ENCODE measurements at regions not wholly inside any gene's neighbourhood (a gene's known extent, or its start where the extent isn't known, plus 50 kb on each side); places are given as distances from the start of the nearest gene placed in this dataset.

DNA sequence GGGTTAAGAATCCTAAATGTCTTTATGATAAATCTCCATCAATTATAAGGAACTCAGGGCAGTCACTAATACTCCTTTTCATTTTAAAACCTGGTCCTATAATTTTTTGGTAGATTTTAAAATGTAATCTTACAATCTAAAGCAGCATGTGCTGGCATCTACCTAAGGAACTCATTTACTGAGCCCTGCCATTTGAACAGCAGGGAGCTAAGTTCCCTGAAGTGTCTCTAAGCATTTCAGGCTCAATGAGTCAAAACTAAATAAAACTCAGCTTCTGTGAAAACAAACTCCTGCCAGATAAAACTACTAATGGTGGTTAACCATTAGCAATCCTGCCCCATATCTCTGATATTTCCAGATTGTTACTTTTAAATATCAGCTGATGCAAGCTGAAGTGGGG, 1371.8 kb upstream of the PRMT6 start:
- no peak for DNase-seq

DNA sequence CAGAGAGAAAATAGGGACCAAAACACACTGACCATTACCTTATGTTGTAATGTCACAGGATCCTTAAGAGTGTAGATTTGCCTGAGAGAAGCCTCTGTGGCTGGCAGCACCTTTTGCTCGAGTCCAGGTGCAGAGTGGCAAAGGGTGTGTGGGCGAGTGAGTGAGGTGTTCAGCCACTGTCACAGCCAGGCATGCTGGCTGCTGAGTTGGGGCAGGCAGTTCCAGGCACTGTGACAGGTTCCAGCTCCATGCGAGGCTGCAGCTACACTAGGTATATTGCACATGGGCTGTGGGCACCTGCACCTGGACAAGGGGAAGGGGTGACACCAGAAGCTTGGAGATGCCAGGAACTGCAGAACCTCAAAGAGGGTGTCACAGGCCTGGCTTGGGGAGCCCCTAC, 1370.4 kb upstream of the PRMT6 start:
- no peak for DNase-seq

DNA sequence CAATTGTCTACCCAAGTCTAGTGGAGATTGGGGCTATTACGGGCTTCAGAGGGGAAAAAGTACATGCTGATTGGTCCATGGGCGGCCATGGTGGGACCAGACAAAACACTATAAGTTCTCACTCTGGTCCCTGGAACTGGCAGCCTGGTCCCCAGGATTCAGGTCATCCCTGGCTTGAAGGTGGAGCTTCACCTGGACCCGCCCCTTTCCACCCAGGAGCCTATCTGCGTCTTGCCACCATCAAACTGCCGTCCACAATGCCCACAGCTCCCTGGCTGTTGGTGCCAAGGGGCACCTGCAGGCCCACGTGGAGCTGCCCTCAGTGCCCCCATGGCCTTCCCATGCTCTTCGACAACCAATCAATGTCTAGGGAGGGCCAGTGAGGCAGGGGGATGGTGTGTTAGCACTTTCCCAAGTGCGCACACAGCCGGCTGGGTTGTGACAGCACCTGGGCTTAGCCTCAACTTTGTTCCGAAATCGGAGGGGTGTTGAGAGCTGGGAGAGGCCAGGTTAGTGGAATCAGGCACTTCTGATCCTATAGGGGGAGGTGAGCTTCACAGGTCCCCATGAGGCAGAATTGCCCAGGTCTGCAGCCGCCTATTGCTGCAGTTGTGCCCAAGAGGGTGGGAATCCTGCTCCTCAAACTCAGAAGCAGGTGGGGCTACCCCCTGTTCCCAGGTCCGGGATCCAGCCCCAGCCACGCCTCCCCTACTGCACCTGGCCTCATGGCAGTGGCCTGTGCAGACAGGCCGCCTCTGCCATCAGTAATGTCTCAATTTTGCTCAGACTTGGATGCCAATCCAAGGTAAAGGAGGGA, 1369.4 kb upstream of the PRMT6 start:
- DNase-seq = no peak

DNA sequence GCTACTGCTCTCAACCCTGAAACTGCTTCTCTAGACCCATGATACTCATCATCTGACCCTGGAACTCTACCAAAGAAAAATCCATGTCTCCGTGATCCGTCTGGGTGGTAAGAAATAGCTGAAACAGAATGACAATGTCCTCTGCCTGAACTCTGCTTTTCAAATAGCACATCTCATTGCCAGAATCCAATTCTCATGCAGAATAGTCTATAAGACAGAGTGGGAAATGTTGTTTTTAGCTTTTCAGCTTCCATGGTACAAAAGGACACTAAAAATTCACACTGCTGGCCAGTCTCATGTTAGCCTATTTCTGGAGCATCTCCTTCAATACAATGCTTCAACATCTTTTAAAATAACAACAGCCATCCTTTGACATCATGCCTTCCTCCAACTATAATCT, 1355.8 kb upstream of the PRMT6 start:
- DNase-seq = no peak

DNA sequence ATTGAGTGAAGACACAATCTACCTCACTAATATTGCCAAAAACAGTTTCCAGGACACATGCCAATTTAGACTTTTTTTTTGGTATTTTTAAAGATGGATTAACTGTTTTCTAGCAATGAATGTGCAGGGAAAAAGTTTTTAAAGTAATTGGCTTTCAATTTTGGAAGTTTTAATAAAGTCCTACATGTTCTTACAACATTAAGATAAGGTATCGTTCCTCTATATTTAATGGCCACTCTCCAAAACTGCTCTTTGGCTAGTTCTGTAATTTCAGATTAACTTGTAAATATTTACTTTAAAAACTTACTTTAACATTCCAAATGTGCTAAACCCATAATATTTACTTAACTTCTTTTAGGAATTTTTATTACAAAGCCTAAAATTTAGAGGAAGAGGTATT, 1332.2 kb upstream of the PRMT6 start:
- no peak for DNase-seq

DNA sequence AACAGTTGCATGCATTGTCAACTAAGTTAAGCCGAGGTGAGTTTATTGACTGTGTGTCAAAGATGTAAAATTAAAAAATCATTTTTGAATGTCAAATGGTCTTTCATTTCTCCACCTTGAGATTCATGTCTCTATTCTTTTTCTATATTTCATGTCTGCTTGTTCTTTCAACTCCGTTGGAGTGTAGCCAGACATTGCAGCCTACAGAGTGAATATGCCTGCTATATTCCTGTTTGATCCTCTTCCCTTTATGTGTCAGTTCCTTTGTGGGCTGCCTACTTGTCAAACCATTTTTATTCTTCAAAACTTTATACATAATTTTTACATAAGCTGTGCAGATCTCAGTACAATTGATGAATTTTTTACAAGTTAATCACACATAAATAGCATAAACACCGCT, 1325.8 kb upstream of the PRMT6 start:
- DNase-seq = no peak

DNA sequence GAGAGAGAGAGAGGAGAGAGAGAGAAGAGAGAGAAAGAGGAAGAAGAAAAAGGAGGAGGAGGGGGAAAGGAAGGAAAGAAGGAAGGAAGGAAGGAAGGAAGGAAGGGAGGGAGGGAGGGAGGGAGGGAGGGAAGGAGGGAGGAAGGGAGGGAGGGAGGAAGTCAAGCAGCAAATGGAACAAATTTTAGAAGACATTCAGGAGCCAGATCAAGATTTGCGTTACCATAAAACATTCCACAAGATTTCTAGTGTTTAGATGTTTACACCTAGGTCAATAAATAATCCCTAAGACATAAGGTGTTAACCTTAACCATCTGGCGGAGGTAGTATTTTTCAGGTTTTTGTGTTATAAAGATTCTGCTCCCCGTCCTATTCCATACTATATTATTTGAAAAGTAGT, 1320.1 kb upstream of the PRMT6 start:
- DNase-seq = no peak

DNA sequence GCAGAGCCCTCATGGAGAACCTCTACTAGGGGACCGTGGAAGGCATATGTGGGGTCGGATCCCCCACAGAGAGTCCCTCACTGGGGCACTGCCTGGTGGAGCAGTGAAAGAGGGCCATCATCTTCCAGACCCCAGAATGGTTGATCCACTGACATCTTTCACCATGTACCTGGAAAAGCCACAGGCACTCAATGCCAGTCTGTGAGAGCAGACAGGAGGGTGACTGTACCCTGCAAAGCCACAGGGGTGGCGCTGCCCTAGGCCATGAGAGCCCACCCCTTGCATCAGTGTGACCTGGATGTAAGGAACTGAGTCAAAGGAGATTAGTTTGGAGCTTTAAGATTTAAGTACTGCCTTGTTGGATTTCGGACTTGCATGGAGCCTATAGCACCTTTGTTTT, 1276.7 kb upstream of the PRMT6 start:
- DNase-seq = no peak

DNA sequence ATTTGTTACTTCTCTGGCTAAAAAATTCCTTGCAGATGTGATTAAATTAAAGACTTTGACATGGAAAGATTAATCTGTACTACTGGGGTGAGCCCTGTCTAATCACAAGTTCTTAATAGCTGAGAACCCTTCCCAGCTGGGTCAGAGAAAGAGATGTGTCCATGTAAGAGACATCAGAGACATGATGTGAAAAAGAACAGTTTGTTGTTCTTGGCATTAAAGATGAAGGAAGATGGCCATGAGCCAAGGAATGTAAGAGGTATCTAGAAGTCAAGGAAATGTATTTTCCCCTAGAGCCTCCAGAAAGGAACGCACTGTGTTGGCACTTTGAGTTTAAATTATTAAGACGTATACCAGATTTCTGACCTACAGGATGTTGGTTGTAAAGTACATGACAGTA, 1271.5 kb upstream of the PRMT6 start:
- DNase-seq = no peak

DNA sequence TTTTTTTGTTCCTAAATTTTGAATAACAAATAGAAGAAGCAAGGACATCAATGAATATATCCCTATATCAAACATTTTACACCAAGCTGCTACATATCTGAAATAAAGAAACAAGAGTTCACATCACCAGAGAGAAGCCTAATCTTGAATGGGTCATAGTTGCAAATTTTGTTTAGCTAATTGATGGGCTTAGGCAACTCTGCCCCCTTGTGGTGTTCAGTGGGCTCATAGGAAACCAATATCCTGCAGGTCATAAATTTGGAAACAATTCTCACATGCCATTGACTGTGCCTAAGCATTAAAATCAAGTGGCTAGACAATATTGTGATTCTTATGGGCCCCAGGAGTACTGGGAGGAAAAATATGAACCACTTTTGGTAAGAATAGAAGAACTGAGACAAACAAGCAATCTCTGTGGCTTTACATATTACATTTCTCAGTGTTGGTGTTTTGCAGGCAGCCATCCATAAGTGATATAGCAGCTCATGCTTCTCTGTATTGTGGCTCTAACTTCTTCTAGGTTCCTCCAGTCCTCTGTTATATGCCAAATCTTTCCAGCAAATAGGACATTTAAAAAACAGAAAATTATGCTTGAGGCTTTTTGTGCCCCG, 1262.8 kb upstream of the PRMT6 start:
- no peak for DNase-seq

DNA sequence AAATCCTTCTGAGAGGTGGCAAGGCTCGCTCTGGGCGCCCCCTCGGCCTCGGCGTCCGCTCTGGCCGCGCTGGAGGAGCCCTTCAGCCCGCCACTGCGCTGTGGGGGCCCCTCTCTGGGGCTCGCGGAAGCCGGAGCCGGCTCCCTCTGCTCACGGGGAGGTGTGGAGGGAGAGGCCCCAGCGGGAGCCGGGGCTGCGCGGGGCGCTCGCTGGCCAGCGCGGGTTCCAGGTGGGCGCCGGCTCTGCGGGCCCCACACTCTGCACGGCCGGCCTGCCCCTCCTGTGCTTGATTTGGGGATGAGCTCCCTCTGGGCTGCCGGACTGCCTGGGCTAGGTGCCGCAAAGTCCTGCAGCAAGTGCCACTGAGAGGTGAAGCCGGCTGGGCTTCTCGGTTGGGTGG, 1260.7 kb upstream of the PRMT6 start:
- DNase-seq = no peak

DNA sequence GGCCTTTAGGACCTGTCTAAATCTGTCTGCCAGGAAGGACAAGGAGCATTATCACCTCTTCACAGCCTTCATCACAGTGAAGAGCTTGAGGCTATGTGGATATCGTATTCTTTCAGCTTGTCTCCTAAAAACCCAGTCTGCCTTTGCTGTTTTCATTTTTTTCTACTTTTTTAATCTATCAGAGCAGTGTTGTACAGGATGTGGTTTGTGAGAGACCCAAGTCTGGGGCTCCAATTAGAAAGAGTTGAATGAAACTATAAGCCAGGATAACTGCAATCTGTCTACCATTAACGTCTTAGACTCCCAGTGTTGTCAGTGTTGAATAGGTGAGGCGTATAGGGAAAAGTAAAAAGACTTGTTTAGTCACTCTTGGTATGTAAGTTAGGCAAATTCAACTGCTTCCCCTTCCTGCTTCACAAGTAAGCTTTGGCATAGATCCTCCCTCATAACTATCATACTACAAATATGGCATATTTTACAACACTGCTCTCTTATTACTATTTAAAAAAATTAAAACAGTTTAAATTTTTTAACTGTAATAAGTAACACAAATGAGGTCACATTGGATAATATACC, 1225.8 kb upstream of the PRMT6 start:
- no peak for DNase-seq

DNA sequence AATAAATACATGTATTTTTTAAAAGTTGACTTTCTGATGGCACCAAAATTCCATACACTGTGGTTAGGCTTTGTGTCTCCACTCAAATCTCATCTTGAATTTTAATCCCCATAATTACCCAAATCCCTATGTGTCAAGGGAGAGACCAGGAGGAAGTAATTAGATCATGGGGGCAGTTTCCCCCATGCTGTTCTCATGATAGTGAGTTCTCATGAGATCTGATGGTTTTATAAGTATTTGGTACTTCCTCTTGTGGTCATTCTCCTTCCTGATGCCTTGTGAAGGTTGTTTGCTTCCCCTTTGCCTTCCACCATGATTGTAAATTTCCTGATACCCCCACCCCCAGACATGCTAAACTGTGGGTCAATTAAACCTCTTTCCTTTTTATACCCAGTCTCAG, 1218.4 kb upstream of the PRMT6 start:
- DNase-seq = no peak

DNA sequence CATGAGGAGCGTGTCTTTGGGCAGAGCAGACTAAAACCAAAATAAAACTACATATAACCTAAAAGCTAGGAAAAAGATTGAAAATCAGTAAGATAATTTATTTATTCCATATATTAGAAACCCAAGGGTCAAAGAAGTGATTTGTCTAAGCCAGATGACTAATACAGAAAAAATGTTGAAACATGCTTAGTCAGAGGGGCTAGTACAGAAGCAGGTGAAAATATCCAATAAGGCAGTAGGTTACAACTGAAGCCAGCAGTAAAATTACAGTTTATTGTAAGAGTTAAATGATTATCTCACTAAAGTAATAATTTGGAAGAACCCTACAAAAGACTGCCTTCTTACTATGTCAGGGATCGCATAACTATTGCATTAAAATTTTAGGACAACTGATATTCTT, 1190.9 kb upstream of the PRMT6 start:
- no peak for DNase-seq

DNA sequence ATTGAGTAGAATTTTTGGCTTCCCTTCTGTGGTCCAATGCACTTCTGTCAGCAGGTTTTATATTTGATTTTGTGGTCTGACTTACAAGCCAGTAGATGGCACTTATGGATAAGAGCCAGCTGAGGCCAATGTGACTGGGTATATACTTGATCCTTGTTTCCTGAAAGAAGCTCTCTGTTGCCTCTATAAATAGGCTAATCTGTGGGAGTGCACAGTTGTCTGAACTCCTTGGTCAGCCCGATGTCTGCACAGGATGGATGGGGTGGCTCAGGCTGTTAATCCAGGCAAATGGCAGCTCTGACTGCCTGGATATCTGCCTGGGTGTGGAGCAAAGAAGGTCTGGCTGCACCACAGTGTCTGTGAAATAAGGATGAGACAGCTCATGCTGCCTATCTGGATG, 1183.7 kb upstream of the PRMT6 start:
- no peak for DNase-seq

DNA sequence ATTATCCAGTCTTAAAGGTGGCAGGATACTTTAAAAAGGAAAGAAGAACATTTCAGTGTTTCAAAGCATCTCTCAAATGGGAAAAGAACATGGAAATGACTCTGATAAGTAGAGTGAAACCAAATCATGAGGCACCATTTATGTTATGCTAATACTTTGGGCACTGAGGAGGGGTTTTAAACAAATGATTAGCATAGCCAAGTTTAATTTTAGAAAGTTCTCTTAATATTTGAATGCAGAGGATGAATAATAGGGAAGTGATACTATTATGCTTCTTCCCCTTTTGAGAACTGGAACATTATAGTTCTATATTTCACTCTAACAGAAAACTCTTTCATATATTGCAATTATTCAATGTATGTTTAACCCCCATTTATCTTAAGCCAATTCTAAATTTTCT, 1181.9 kb upstream of the PRMT6 start:
- no peak for DNase-seq

DNA sequence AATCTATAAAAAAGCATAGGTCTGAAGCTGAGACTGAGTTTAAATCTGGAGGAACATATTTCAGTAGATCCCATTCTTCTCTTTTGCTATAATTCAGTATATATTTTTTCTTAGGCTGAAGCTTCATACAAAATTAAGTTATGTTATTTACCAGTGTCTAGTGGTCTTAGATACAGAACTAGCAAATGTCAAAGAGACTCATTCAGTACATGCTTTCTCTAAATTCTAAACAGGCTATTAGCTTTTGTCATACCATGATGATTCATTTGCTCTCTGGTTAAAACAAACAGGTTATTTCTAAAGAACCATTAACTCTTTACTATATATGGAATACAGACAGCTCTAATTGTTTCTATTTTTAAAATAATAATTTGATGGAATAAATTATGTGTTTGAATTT, 1170.2 kb upstream of the PRMT6 start:
- no peak for DNase-seq

DNA sequence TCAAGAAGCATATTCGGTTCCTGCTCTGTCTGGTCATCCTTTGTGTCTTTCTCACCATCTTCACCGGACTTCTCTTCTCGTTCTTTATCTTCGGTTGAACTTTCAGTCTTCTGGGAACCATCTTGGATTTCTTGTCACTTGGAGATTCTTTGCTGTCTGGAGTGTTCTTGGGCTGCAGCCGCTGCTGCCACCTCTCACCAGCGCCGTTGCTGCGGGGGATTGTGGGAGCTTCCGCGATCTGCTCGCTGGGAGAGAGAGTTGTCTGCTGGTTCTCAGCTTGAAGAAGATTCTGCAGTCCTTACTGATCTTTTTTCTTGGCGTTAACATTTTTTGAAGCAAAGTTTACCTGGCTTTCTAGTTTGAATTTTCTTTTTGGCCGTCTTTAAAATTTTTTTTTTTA, 1165.2 kb upstream of the PRMT6 start:
- no peak for DNase-seq

DNA sequence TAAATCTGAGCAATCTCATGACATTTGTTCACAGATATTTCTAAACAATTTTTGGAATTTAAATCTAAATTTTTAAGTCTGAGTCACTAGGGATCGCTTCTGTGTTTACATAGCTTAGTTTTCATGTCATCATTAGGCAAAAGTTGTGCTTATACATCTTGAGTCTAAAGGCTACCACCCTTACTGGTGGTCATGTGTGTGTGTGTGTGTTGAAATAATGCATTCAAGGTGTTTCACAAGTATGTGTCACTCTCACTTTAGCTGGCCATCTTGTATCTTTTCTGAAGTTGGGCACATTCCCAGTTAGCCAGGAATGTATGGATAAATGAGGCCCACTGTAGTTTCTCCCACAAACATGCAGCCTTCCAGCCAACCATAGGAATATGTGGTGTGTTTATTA, 1162.5 kb upstream of the PRMT6 start:
- DNase-seq = no peak

DNA sequence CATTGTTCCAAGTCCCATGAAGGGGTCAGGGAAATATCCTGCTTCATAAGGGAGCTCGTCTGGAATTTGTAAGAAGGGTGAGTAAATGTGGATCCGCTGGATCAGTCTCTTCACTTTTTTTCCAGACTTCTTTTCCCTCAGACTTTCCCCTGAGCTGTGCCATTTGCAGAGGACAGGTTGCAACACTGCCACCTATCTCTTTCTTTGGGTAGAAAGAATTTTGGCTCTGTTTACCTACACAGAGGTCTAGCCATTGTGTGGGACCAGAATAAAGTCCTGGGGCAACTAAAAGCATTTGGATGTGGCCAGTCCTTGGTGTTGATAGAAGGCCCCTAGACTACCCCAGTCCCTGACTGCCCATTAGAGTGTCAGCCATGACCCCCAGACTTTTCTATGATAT, 1146.7 kb upstream of the PRMT6 start:
- no peak for DNase-seq

DNA sequence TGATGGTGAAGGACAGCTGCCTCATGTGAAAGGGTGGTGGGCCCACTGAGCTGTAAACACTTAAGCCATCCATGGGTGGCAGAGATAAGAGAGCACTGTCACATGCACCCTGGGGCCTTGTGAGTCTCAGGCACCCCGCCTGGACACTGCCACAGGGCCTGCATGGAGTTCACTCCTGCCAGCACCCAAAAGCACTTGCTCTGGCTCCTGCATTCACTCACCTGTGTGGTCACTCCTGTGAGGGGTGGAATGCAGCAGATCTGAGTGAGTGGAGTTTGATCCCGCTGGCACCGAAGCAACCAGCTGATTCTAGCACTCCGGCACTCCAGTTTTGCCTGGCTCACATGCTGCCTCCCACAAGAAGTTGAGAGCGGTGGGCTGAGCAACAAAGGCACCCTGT, 1142.1 kb upstream of the PRMT6 start:
- DNase-seq = no peak

DNA sequence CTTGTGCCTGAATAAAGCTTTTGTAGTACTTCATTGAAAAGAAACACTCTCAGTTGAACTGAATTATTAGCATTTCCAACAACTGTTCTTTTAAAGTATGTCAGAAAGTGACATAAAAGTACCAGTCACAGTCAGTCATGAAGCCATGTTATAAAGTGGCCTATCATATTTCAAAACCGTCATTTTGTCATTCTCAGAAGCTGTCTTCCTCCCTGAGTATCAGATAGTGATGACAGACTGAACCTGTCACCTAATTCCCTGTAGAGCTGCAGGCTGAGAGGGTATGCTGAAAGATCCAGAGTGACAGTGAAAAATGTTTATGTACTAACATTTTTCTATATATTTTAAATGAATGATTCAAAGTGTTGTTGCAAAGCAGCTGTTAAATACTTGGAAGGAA, 1121.7 kb upstream of the PRMT6 start:
- no peak for DNase-seq

DNA sequence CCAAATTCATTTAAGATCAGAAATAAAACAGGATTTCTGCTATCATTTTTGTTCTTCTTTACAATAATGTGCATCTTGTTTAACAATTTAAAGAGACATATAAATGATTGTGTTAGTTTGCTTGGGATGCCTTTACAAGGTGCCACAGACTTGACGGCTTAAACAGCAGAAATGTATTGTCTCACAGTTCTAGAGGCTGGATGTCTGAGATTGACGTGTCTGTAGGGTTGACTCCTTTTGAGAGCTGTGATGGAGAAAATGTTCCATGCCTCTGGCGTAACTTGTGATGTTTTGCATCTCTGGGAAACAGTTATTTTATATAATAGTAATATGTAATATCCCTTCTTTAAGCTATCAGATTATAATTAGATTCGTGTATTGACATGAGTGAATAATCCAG, 1091.6 kb upstream of the PRMT6 start:
- no peak for DNase-seq

DNA sequence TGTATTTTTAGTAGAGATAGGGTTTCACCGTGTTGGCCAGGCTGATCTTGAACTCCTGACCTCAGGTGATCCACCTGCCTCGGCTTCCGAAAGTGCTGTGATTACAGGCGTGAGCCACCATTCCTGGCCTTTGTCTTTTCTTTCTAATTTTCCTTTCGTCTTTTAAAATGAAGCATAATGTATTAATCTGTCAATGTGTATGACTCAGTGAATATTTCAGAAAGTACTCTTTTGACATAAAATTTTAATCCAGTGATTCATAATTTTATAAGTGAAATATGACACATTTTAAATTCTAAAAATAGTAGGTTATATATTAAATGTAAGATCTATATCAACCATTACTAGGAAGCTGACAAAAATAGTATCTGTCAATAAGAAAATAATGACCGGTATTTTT, 1059.0 kb upstream of the PRMT6 start:
- DNase-seq = no peak

All from CD4-positive, alpha-beta T cell treated with Interleukin-1 beta for 1 hour (primary cell).